Nephron (organoid): ENCODE measurements at regions not wholly inside any gene's neighbourhood (a gene's known extent, or its start where the extent isn't known, plus 50 kb on each side); places are given as distances from the start of the nearest gene placed in this dataset.

Experiments used
- H3K27ac Mint-ChIP-seq, 3 experiments: 2 replicates each; pipeline ENCODE4 v1.8.0; 2020; ENCODE audit warnings: mixed read lengths in 3 of 3, mild to moderate bottlenecking in 2 of 3, moderate library complexity in 1 of 3
- H3K27me3 Mint-ChIP-seq: 2 replicates; pipeline ENCODE4 v1.8.0; 2021; ENCODE audit warnings: low read depth, mild to moderate bottlenecking, moderate library complexity, mixed read lengths
- H3K36me3 Mint-ChIP-seq: 2 replicates; pipeline ENCODE4 v1.8.0; 2020; ENCODE audit warnings: low read depth, mixed read lengths
- H3K4me1 Mint-ChIP-seq: 2 replicates; pipeline ENCODE4 v1.8.0; 2020; ENCODE audit warnings: mixed read lengths
- H3K4me3 Mint-ChIP-seq, 3 experiments: 2 replicates each; pipeline ENCODE4 v1.8.0; 2020; ENCODE audit warnings: mild to moderate bottlenecking in 3 of 3, mixed read lengths in 3 of 3, moderate library complexity in 2 of 3
- H3K9me3 Mint-ChIP-seq: 2 replicates; pipeline ENCODE4 v1.8.0; 2020; ENCODE audit warnings: mixed read lengths
- CTCF ChIP-seq, 3 experiments: fragments of 200-600 bp; sonication (generic); IDR thresholded peaks; one replicate each; pipeline ENCODE4 v1.5.0; 2021; ENCODE audit warnings: antibody characterized with exemption in 3 of 3; ENCODE audit not compliant: unreplicated experiment in 3 of 3

GRCh38 chr2:43130548-43130875, 95.9 kb downstream of the ZFP36L2 start:
- Mint-ChIP-seq H3K4me3 (peak overlapping the region in 1 of 3 experiments; percentile 41), H3K27ac (peak overlapping the region; percentile 73 to 90 (median 88)), H3K27me3 (no peaks in the 10 kb centered on the region), H3K9me3 (no peaks in the 10 kb centered on the region), H3K36me3 (no peaks in the 10 kb centered on the region), H3K4me1 (peaks cover 47% of the 10 kb centered on the region)
- no peak for TF ChIP-seq CTCF (IDR thresholded peaks at IDR 0.05; ENCODE audit: unreplicated experiment in 3 of 3)

GRCh38 chr2:43129676-43130547, 96.5 kb downstream of the ZFP36L2 start:
- H3K36me3 Mint-ChIP-seq, result no peaks in the 10 kb centered on the region
- H3K4me3 Mint-ChIP-seq, result peak overlapping the region in 1 of 3 experiments; percentile 41
- no peak for TF ChIP-seq CTCF (IDR thresholded peaks at IDR 0.05; ENCODE audit: unreplicated experiment in 3 of 3)
- peak overlapping the region; percentile 73 to 90 (median 88) for H3K27ac Mint-ChIP-seq
- no peaks in the 10 kb centered on the region for H3K9me3 Mint-ChIP-seq
- peaks cover 44% of the 10 kb centered on the region for H3K4me1 Mint-ChIP-seq
- no peaks in the 10 kb centered on the region for H3K27me3 Mint-ChIP-seq

GRCh38 chr2:43128559-43128955, 97.8 kb downstream of the ZFP36L2 start:
- Mint-ChIP-seq H3K36me3 (no peaks in the 10 kb centered on the region), H3K27ac (peak overlapping the region; percentile 73 to 90 (median 74)), H3K9me3 (no peaks in the 10 kb centered on the region), H3K4me3 (no peak overlapping the region), H3K4me1 (peaks cover 53% of the 10 kb centered on the region), H3K27me3 (no peaks in the 10 kb centered on the region)
- TF ChIP-seq CTCF (IDR thresholded peaks at IDR 0.05; ENCODE audit: unreplicated experiment in 3 of 3), result no peak

GRCh38 chr2:43127941-43128558, 98.4 kb downstream of the ZFP36L2 start:
- Mint-ChIP-seq H3K36me3 (no peaks in the 10 kb centered on the region), H3K4me3 (peak overlapping the region in 1 of 3 experiments; percentile 17), H3K27ac (peak overlapping the region in 2 of 3 experiments; percentile 73 to 90), H3K9me3 (no peaks in the 10 kb centered on the region), H3K27me3 (no peaks in the 10 kb centered on the region), H3K4me1 (peaks cover 55% of the 10 kb centered on the region)
- no peak for TF ChIP-seq CTCF (IDR thresholded peaks at IDR 0.05; ENCODE audit: unreplicated experiment in 3 of 3)

GRCh38 chr2:43127208-43127940, 99.0 kb downstream of the ZFP36L2 start:
- Mint-ChIP-seq H3K36me3 (no peaks in the 10 kb centered on the region), H3K27ac (peak overlapping the region in 1 of 3 experiments; percentile 73), H3K9me3 (no peaks in the 10 kb centered on the region), H3K4me1 (peaks cover 57% of the 10 kb centered on the region), H3K27me3 (no peaks in the 10 kb centered on the region), H3K4me3 (no peak overlapping the region)
- TF ChIP-seq CTCF (IDR thresholded peaks at IDR 0.05; ENCODE audit: unreplicated experiment in 3 of 3), result peak in 2 of 3 experiments; percentile 28 to 31
